ENCODE measurements at regions not wholly inside any gene's neighbourhood (a gene's known extent, or its start where the extent isn't known, plus 50 kb on each side); places are given as distances from the start of the nearest gene placed in this dataset.

- no peak for FAIRE-seq
Measured at GRCh38 chr7:21107101-21107500, 320.4 kb upstream of the SP8 start.

GRCh38 chr7:21108182-21108581 is 319.7 kb upstream of the SP4 start:
- no peak for FAIRE-seq
- DNase-seq (ENCODE audit: insufficient read length, low spot score) = no peak
- TF ChIP-seq POU2F2 (IDR thresholded peaks at IDR 0.05; ENCODE audit: low read depth, low read length) = no peak
- no peak for TF ChIP-seq TAF1 (IDR thresholded peaks at IDR 0.05; ENCODE audit: low read depth, low read length)
- no peak for TF ChIP-seq SPI1 (IDR thresholded peaks at IDR 0.05; ENCODE audit: low read depth, low read length)
- no peak for TF ChIP-seq PAX5 (IDR thresholded peaks at IDR 0.05; ENCODE audit: insufficient read depth, low read length, severe bottlenecking)
- no peak for TF ChIP-seq POLR2AphosphoS5 (IDR thresholded peaks at IDR 0.05; ENCODE audit: low read depth, low read length)
- no peak for TF ChIP-seq POLR2A (IDR thresholded peaks at IDR 0.05; ENCODE audit: low read depth, low read length)

More at GRCh38 chr7:21107101-21107500, 320.4 kb upstream of the SP8 start:
- DNase-seq (ENCODE audit: insufficient read length, low spot score) = no peak
- TF ChIP-seq POLR2AphosphoS5 (IDR thresholded peaks at IDR 0.05; ENCODE audit: low read depth, low read length) = no peak
- TF ChIP-seq TAF1 (IDR thresholded peaks at IDR 0.05; ENCODE audit: low read depth, low read length) = no peak
- no peak for TF ChIP-seq SPI1 (IDR thresholded peaks at IDR 0.05; ENCODE audit: low read depth, low read length)

- DNase-seq (ENCODE audit: insufficient read length, low spot score) (no peak), FAIRE-seq (no peak)
- no peak for TF ChIP-seq TAF1 (IDR thresholded peaks at IDR 0.05; ENCODE audit: low read depth, low read length)
- no peak for TF ChIP-seq POLR2A (IDR thresholded peaks at IDR 0.05; ENCODE audit: low read depth, low read length)
- no peak for TF ChIP-seq SPI1 (IDR thresholded peaks at IDR 0.05; ENCODE audit: low read depth, low read length)
- no peak for TF ChIP-seq POU2F2 (IDR thresholded peaks at IDR 0.05; ENCODE audit: low read depth, low read length)
- TF ChIP-seq PAX5 (IDR thresholded peaks at IDR 0.05; ENCODE audit: insufficient read depth, low read length, severe bottlenecking) = no peak
- TF ChIP-seq POLR2AphosphoS5 (IDR thresholded peaks at IDR 0.05; ENCODE audit: low read depth, low read length) = no peak
Measured at GRCh38 chr7:21113609-21114415, 314.1 kb upstream of the SP4 start.

- TF ChIP-seq POU2F2 (IDR thresholded peaks at IDR 0.05; ENCODE audit: low read depth, low read length) = no peak
- TF ChIP-seq POLR2A (IDR thresholded peaks at IDR 0.05; ENCODE audit: low read depth, low read length) = no peak
- TF ChIP-seq SPI1 (IDR thresholded peaks at IDR 0.05; ENCODE audit: low read depth, low read length) = no peak
- TF ChIP-seq TAF1 (IDR thresholded peaks at IDR 0.05; ENCODE audit: low read depth, low read length) = no peak
- no peak for TF ChIP-seq POLR2AphosphoS5 (IDR thresholded peaks at IDR 0.05; ENCODE audit: low read depth, low read length)
- TF ChIP-seq PAX5 (IDR thresholded peaks at IDR 0.05; ENCODE audit: insufficient read depth, low read length, severe bottlenecking) = no peak
- no peak for DNase-seq (ENCODE audit: insufficient read length, low spot score)
- no peak for FAIRE-seq
Measured at GRCh38 chr7:21123586-21123985, 304.3 kb upstream of the SP4 start.

- no peak for DNase-seq (ENCODE audit: insufficient read length, low spot score)
- no peak for FAIRE-seq
- no peak for TF ChIP-seq PAX5 (IDR thresholded peaks at IDR 0.05; ENCODE audit: insufficient read depth, low read length, severe bottlenecking)
- no peak for TF ChIP-seq SPI1 (IDR thresholded peaks at IDR 0.05; ENCODE audit: low read depth, low read length)
- no peak for TF ChIP-seq POLR2AphosphoS5 (IDR thresholded peaks at IDR 0.05; ENCODE audit: low read depth, low read length)
- TF ChIP-seq TAF1 (IDR thresholded peaks at IDR 0.05; ENCODE audit: low read depth, low read length) = no peak
- TF ChIP-seq POLR2A (IDR thresholded peaks at IDR 0.05; ENCODE audit: low read depth, low read length) = no peak
- TF ChIP-seq POU2F2 (IDR thresholded peaks at IDR 0.05; ENCODE audit: low read depth, low read length) = no peak
Measured at GRCh38 chr7:21125297-21125696, 302.6 kb upstream of the SP4 start.

GRCh38 chr7:21128062-21128817 is 299.6 kb upstream of the SP4 start:
- no peak for FAIRE-seq
- DNase-seq (ENCODE audit: insufficient read length, low spot score) = no peak
- no peak for TF ChIP-seq TAF1 (IDR thresholded peaks at IDR 0.05; ENCODE audit: low read depth, low read length)
- TF ChIP-seq POU2F2 (IDR thresholded peaks at IDR 0.05; ENCODE audit: low read depth, low read length) = no peak
- TF ChIP-seq PAX5 (IDR thresholded peaks at IDR 0.05; ENCODE audit: insufficient read depth, low read length, severe bottlenecking) = no peak
- no peak for TF ChIP-seq POLR2A (IDR thresholded peaks at IDR 0.05; ENCODE audit: low read depth, low read length)
- no peak for TF ChIP-seq SPI1 (IDR thresholded peaks at IDR 0.05; ENCODE audit: low read depth, low read length)
- no peak for TF ChIP-seq POLR2AphosphoS5 (IDR thresholded peaks at IDR 0.05; ENCODE audit: low read depth, low read length)

- no peak for DNase-seq (ENCODE audit: insufficient read length, low spot score)
- TF ChIP-seq SPI1 (IDR thresholded peaks at IDR 0.05; ENCODE audit: low read depth, low read length) (no peak), POU2F2 (IDR thresholded peaks at IDR 0.05; ENCODE audit: low read depth, low read length) (no peak), POLR2A (IDR thresholded peaks at IDR 0.05; ENCODE audit: low read depth, low read length) (no peak), POLR2AphosphoS5 (IDR thresholded peaks at IDR 0.05; ENCODE audit: low read depth, low read length) (no peak), TAF1 (IDR thresholded peaks at IDR 0.05; ENCODE audit: low read depth, low read length) (no peak), PAX5 (IDR thresholded peaks at IDR 0.05; ENCODE audit: insufficient read depth, low read length, severe bottlenecking) (no peak)
Measured at GRCh38 chr7:21131897-21132296, 296.0 kb upstream of the SP4 start.

GRCh38 chr7:21134631-21135030 is 293.3 kb upstream of the SP4 start:
- no peak for DNase-seq (ENCODE audit: insufficient read length, low spot score)
- no peak for FAIRE-seq
- no peak for TF ChIP-seq PAX5 (IDR thresholded peaks at IDR 0.05; ENCODE audit: insufficient read depth, low read length, severe bottlenecking)
- no peak for TF ChIP-seq POLR2AphosphoS5 (IDR thresholded peaks at IDR 0.05; ENCODE audit: low read depth, low read length)
- no peak for TF ChIP-seq POLR2A (IDR thresholded peaks at IDR 0.05; ENCODE audit: low read depth, low read length)
- no peak for TF ChIP-seq POU2F2 (IDR thresholded peaks at IDR 0.05; ENCODE audit: low read depth, low read length)
- no peak for TF ChIP-seq TAF1 (IDR thresholded peaks at IDR 0.05; ENCODE audit: low read depth, low read length)
- no peak for TF ChIP-seq SPI1 (IDR thresholded peaks at IDR 0.05; ENCODE audit: low read depth, low read length)

More at GRCh38 chr7:21131897-21132296, 296.0 kb upstream of the SP4 start:
- FAIRE-seq = no peak

GRCh38 chr7:21135437-21135836 is 292.4 kb upstream of the SP4 start:
- TF ChIP-seq POLR2AphosphoS5 (IDR thresholded peaks at IDR 0.05; ENCODE audit: low read depth, low read length) = no peak
- TF ChIP-seq PAX5 (IDR thresholded peaks at IDR 0.05; ENCODE audit: insufficient read depth, low read length, severe bottlenecking) = no peak
- no peak for TF ChIP-seq SPI1 (IDR thresholded peaks at IDR 0.05; ENCODE audit: low read depth, low read length)
- TF ChIP-seq POLR2A (IDR thresholded peaks at IDR 0.05; ENCODE audit: low read depth, low read length) = no peak
- no peak for TF ChIP-seq TAF1 (IDR thresholded peaks at IDR 0.05; ENCODE audit: low read depth, low read length)
- TF ChIP-seq POU2F2 (IDR thresholded peaks at IDR 0.05; ENCODE audit: low read depth, low read length) = no peak
- no peak for FAIRE-seq
- DNase-seq (ENCODE audit: insufficient read length, low spot score) = no peak

Data from GM12891 (cell line).